Heart left ventricle (tissue), 13 donors: ENCODE measurements at regions not wholly inside any gene's neighbourhood (a gene's known extent, or its start where the extent isn't known, plus 50 kb on each side); places are given as distances from the start of the nearest gene placed in this dataset.

Experiments
- CTCF ChIP-seq, 12 donors: fragments of 200-600 bp; sonication (generic) in 4 of 12; IDR thresholded peaks; one replicate each; pipeline versions ENCODE4 v1.5.0 to v1.8.0; 2018 to 2022; ENCODE audit warnings: antibody characterized with exemption in 12 of 12, mild to moderate bottlenecking in 5 of 12
- POLR2A ChIP-seq, 2 donors: fragments of 450-650 bp; IDR thresholded peaks; one replicate each; pipeline ENCODE4 v1.6.1; 2017; ENCODE audit warnings: antibody characterized with exemption in 2 of 2, mild to moderate bottlenecking in 2 of 2, moderate library complexity in 2 of 2
- donor health status: ischemic (EF 13 %, LVEDD 7.1; RV severe dilation, severe dysfunction).
- donor health status: DM: no; HTN: yes; CAD: no.
- donor health status: DM: no; HTN: no; CAD: no.
- donor health status: ischemic (EF 25% LVEDD 6.9; RV normal size, moderate dysfunction).
- donor health status: ischemic (EF 25% LVEDD 5.7; RV mildly dilated, moderate dysfunction).
- donor health status: ischemic (EF 35%, LVEDD 5.7; RV mildly dilated, moderate dysfunction).
- donor health status: nonischemic (EF 11% LVEDD 7.7; RV severe dilation, severe dysfunction).
- donor health status: DM: yes; HTN: yes; CAD: no.
- donor health status: PGD.
- donor health status: ischemic (EF 29% LVEDD 5.4; RV normal size, mild dysfunction).
- donor health status: nonischemic (EF 23%, LVEDD 6.1; RV moderate dilation, normal function).

GRCh38 chr12:67391034-67391433 lies 121.9 kb downstream of the CAND1 start:
- TF ChIP-seq CTCF (IDR thresholded peaks at IDR 0.05) (no peak), POLR2A (IDR thresholded peaks at IDR 0.05) (no peak)
